DND-41 (cell line): ENCODE measurements at regions not wholly inside any gene's neighbourhood (a gene's known extent, or its start where the extent isn't known, plus 50 kb on each side); places are given as distances from the start of the nearest gene placed in this dataset.

Experiments
- ATAC-seq: fragments of 200-7000 bp; cut with Tn5 transposase; 3 replicates; pipeline ENCODE4 v1.9.1; 2021; ENCODE audit warnings: low read depth; ENCODE audit not compliant: insufficient read depth
- DNase-seq: peaks from one replicate; pipeline ENCODE4 v3.0.0-alpha.2; 2020
- H2AFZ ChIP-seq: 2 replicates; pipeline ENCODE4 v1.6.0; 2012; ENCODE audit warnings: low read depth, low read length
- H3K27ac ChIP-seq: 2 replicates; pipeline ENCODE4 v1.5.1; 2012; ENCODE audit warnings: low read length, inconsistent platforms
- H3K27me3 ChIP-seq: fragments of 200-600 bp; sonication (generic); 2 replicates; pipeline ENCODE4 v1.6.0; 2012; ENCODE audit warnings: low read length, mild to moderate bottlenecking, inconsistent platforms; ENCODE audit not compliant: insufficient read depth, poor library complexity
- H3K36me3 ChIP-seq: 2 replicates; pipeline ENCODE4 v1.5.1; 2012; ENCODE audit warnings: low read length, inconsistent platforms; ENCODE audit not compliant: insufficient read depth
- H3K4me1 ChIP-seq: 2 replicates; pipeline ENCODE4 v1.5.1; 2012; ENCODE audit warnings: mild to moderate bottlenecking, low read length; ENCODE audit not compliant: insufficient read depth
- H3K4me2 ChIP-seq: 2 replicates; pipeline ENCODE4 v1.6.0; 2012; ENCODE audit warnings: mild to moderate bottlenecking, moderate library complexity, low read length, inconsistent platforms; ENCODE audit not compliant: insufficient read depth
- H3K4me3 ChIP-seq, 2 experiments: fragments of 200-600 bp in 1 of 2; shearing (Covaris generic) in 1 of 2; 2 replicates each; pipeline ENCODE4 v1.5.1; 2012 to 2016; ENCODE audit warnings: inconsistent platforms in 2 of 2, low read length in 2 of 2, mild to moderate bottlenecking in 2 of 2, low read depth in 1 of 2, moderate library complexity in 1 of 2
- H3K79me2 ChIP-seq: 2 replicates; pipeline ENCODE4 v1.6.0; 2012; ENCODE audit warnings: low read length, inconsistent platforms; ENCODE audit not compliant: insufficient read depth
- H3K9ac ChIP-seq: 2 replicates; pipeline ENCODE4 v1.6.0; 2012; ENCODE audit warnings: low read depth, mild to moderate bottlenecking, inconsistent platforms, low read length, moderate library complexity
- H3K9me3 ChIP-seq: 2 replicates; pipeline ENCODE4 v1.5.1; 2012; ENCODE audit warnings: low read length, moderate library complexity, mild to moderate bottlenecking, inconsistent platforms; ENCODE audit not compliant: insufficient read depth, severe bottlenecking
- H4K20me1 ChIP-seq: 2 replicates; pipeline ENCODE4 v1.6.0; 2012; ENCODE audit warnings: low read length; ENCODE audit not compliant: insufficient read depth
- CTCF ChIP-seq: IDR thresholded peaks from 2 replicates; pipeline ENCODE4 v1.5.1; 2012; ENCODE audit warnings: borderline replicate concordance, low read length, moderate library complexity, mild to moderate bottlenecking; ENCODE audit not compliant: poor library complexity, severe bottlenecking; ENCODE audit errors: extremely low read depth
- EZH2 ChIP-seq: IDR thresholded peaks from 3 replicates; pipeline ENCODE4 v1.6.1; 2012; ENCODE audit warnings: borderline replicate concordance, low read depth, mild to moderate bottlenecking, moderate library complexity, low read length, inconsistent platforms; ENCODE audit not compliant: severe bottlenecking

- Histone ChIP-seq H3K4me3 (no peak overlapping the region), H3K36me3 (no peaks in the 10 kb centered on the region), H4K20me1 (peaks cover 4% of the 10 kb centered on the region; the same call in 1 of the 2 replicates), H3K27me3 (no peaks in the 10 kb centered on the region), H3K27ac (no peak overlapping the region), H3K79me2 (no peaks in the 10 kb centered on the region), H3K4me1 (peaks cover 10% of the 10 kb centered on the region), H3K4me2 (no peak overlapping the region), H3K9ac (no peak overlapping the region), H3K9me3 (no peaks in the 10 kb centered on the region), H2AFZ (no peak overlapping the region)
- no peak for TF ChIP-seq EZH2
- TF ChIP-seq CTCF = no peak
- ATAC-seq = no peak
- DNase-seq = no peak
Measured at GRCh38 chr12:130081117-130081805, 81.0 kb upstream of the FZD10 start.

GRCh38 chr12:130083002-130083401 is 79.3 kb upstream of the FZD10 start:
- DNase-seq (no peak), ATAC-seq (no peak)
- H3K27me3 ChIP-seq = no peaks in the 10 kb centered on the region
- H3K36me3 ChIP-seq = no peaks in the 10 kb centered on the region
- no peak overlapping the region for H3K4me3 ChIP-seq
- H3K79me2 ChIP-seq = no peaks in the 10 kb centered on the region
- no peak overlapping the region for H3K4me2 ChIP-seq
- H2AFZ ChIP-seq = no peak overlapping the region
- no peak overlapping the region for H3K27ac ChIP-seq
- no peak for TF ChIP-seq CTCF
- TF ChIP-seq EZH2 = no peak
- peaks cover 24% of the 10 kb centered on the region for H3K4me1 ChIP-seq
- H4K20me1 ChIP-seq = peaks cover 4% of the 10 kb centered on the region; the same call in 1 of the 2 replicates
- no peak overlapping the region for H3K9ac ChIP-seq
- no peaks in the 10 kb centered on the region for H3K9me3 ChIP-seq

- no peak overlapping the region for H2AFZ ChIP-seq
- peaks cover 4% of the 10 kb centered on the region; the same call in 1 of the 2 replicates for H4K20me1 ChIP-seq
- H3K4me3 ChIP-seq = no peak overlapping the region
- no peaks in the 10 kb centered on the region for H3K9me3 ChIP-seq
- TF ChIP-seq CTCF = no peak
- TF ChIP-seq EZH2 = no peak
- H3K4me2 ChIP-seq = no peak overlapping the region
- DNase-seq (no peak), ATAC-seq (no peak)
- no peaks in the 10 kb centered on the region for H3K27me3 ChIP-seq
- peaks cover 24% of the 10 kb centered on the region for H3K4me1 ChIP-seq
- no peaks in the 10 kb centered on the region for H3K79me2 ChIP-seq
- no peak overlapping the region for H3K9ac ChIP-seq
- no peak overlapping the region for H3K27ac ChIP-seq
- H3K36me3 ChIP-seq = no peaks in the 10 kb centered on the region
Measured at GRCh38 chr12:130083734-130084133, 78.5 kb upstream of the FZD10 start.
